Mesendoderm (in vitro differentiated cells): ENCODE measurements at regions not wholly inside any gene's neighbourhood (a gene's known extent, or its start where the extent isn't known, plus 50 kb on each side); places are given as distances from the start of the nearest gene placed in this dataset.
A peak's percentile ranks its signal among the peaks of the same experiment; 100 is the strongest.

ENCODE experiments used
- DNase-seq: peaks from one replicate; pipeline ENCODE4 v3.0.0; 2013
- H2AK5ac ChIP-seq: 2 replicates; pipeline ENCODE4 v1.6.1; 2013; ENCODE audit warnings: low read length, inconsistent platforms
- H2BK120ac ChIP-seq: 2 replicates; pipeline ENCODE4 v1.6.1; 2013; ENCODE audit warnings: low read depth, mild to moderate bottlenecking, low read length, moderate library complexity, mixed read lengths
- H2BK15ac ChIP-seq: replicated peaks from 2 replicates; pipeline ENCODE4 v1.6.1; 2013; ENCODE audit warnings: low read depth, mild to moderate bottlenecking, moderate library complexity
- H2BK5ac ChIP-seq: 2 replicates; pipeline ENCODE4 v1.6.1; 2013; ENCODE audit warnings: low read length, inconsistent platforms
- H3K18ac ChIP-seq: 2 replicates; pipeline ENCODE4 v1.6.1; 2013; ENCODE audit warnings: mild to moderate bottlenecking, low read length, mixed read lengths
- H3K23ac ChIP-seq: one replicate; pipeline ENCODE4 v1.6.1; 2013; ENCODE audit warnings: low read length
- H3K27ac ChIP-seq: 2 replicates; pipeline ENCODE4 v1.5.1; 2013; ENCODE audit warnings: low read depth, mild to moderate bottlenecking, inconsistent platforms, low read length, moderate library complexity
- H3K27me3 ChIP-seq: 2 replicates; pipeline ENCODE4 v1.6.1; 2013; ENCODE audit warnings: low read length, control low read depth, mild to moderate bottlenecking, inconsistent platforms; ENCODE audit not compliant: insufficient read depth, poor library complexity
- H3K36me3 ChIP-seq: 2 replicates; pipeline ENCODE4 v1.6.1; 2013; ENCODE audit warnings: low read length, inconsistent platforms; ENCODE audit not compliant: control insufficient read depth, insufficient read depth
- H3K4ac ChIP-seq: one replicate; pipeline ENCODE4 v1.6.1; 2013; ENCODE audit warnings: low read depth, mild to moderate bottlenecking, low read length, moderate library complexity
- H3K4me1 ChIP-seq: 2 replicates; pipeline ENCODE4 v1.6.1; 2013; ENCODE audit warnings: low read depth, low read length, inconsistent platforms; ENCODE audit not compliant: control insufficient read depth
- H3K4me2 ChIP-seq: 2 replicates; pipeline ENCODE4 v1.6.1; 2013; ENCODE audit warnings: low read length
- H3K4me3 ChIP-seq: 2 replicates; pipeline ENCODE4 v1.5.1; 2013; ENCODE audit warnings: mild to moderate bottlenecking, low read length
- H3K56ac ChIP-seq: one replicate; pipeline ENCODE4 v1.6.1; 2013; ENCODE audit warnings: low read length
- H3K79me1 ChIP-seq: 2 replicates; pipeline ENCODE4 v1.6.1; 2013; ENCODE audit warnings: low read length, inconsistent platforms
- H3K79me2 ChIP-seq: 2 replicates; pipeline ENCODE4 v1.6.1; 2013; ENCODE audit warnings: mild to moderate bottlenecking, low read length; ENCODE audit not compliant: control insufficient read depth, insufficient read depth
- H3K9ac ChIP-seq: 2 replicates; pipeline ENCODE4 v1.6.1; 2013; ENCODE audit warnings: low read length, inconsistent platforms
- H4K5ac ChIP-seq: one replicate; pipeline ENCODE4 v1.6.1; 2013; ENCODE audit warnings: low read length
- H4K8ac ChIP-seq: one replicate; pipeline ENCODE4 v1.6.1; 2013; ENCODE audit warnings: low read depth, mild to moderate bottlenecking, control low read depth, low read length, moderate library complexity
- WGBS: extraction: QIAGEN DNeasy Blood & Tissue Kit; methylation state at CpG from one replicate; pipeline ENCODE4 v1.1.7; 2013; ENCODE audit warnings: low lambda C conversion rate, missing lambda C conversion rate; ENCODE audit not compliant: insufficient coverage; ENCODE audit errors: extremely low coverage; 5-methylcytosine and 5-hydroxymethylcytosine counted together

GRCh38 chr1:55534565-55535121 lies 319.5 kb upstream of the USP24 start:
- no peak overlapping the region for H4K5ac ChIP-seq
- WGBS, result no CpG with 5 or more reads among the region's 3 CpGs

GRCh38 chr1:55531644-55532043 lies 316.5 kb upstream of the USP24 start:
- H2BK5ac ChIP-seq, result no peak overlapping the region

More at GRCh38 chr1:55534565-55535121, 319.5 kb upstream of the USP24 start:
- no peak overlapping the region for H3K23ac ChIP-seq
- no peaks in the 10 kb centered on the region for H3K36me3 ChIP-seq
- no peak overlapping the region for H2AK5ac ChIP-seq
- no peak overlapping the region for H3K4me3 ChIP-seq
- DNase-seq, result no peak
- H2BK15ac ChIP-seq, result no peak overlapping the region
- no peak overlapping the region for H3K4ac ChIP-seq
- no peak overlapping the region for H3K27ac ChIP-seq
- no peak overlapping the region for H3K9ac ChIP-seq
- H3K18ac ChIP-seq, result no peak overlapping the region
- no peaks in the 10 kb centered on the region for H3K27me3 ChIP-seq
- no peaks in the 10 kb centered on the region for H3K4me1 ChIP-seq
- H3K79me2 ChIP-seq, result no peaks in the 10 kb centered on the region
- no peak overlapping the region for H2BK120ac ChIP-seq
- no peak overlapping the region for H3K56ac ChIP-seq
- H2BK5ac ChIP-seq, result no peak overlapping the region
- no peak overlapping the region for H4K8ac ChIP-seq
- no peak overlapping the region for H3K4me2 ChIP-seq
- H3K79me1 ChIP-seq, result no peaks in the 10 kb centered on the region

GRCh38 chr1:55530749-55531478 lies 315.8 kb upstream of the USP24 start:
- Histone ChIP-seq H3K4ac (no peak overlapping the region), H4K5ac (no peak overlapping the region), H3K23ac (no peak overlapping the region), H3K4me3 (no peak overlapping the region), H3K79me2 (no peaks in the 10 kb centered on the region), H4K8ac (no peak overlapping the region), H3K56ac (no peak overlapping the region), H2BK5ac (no peak overlapping the region), H3K4me1 (no peaks in the 10 kb centered on the region), H3K4me2 (no peak overlapping the region), H3K27ac (no peak overlapping the region), H3K79me1 (no peaks in the 10 kb centered on the region), H3K9ac (no peak overlapping the region), H3K36me3 (no peaks in the 10 kb centered on the region), H2BK15ac (no peak overlapping the region), H3K18ac (no peak overlapping the region), H3K27me3 (no peaks in the 10 kb centered on the region), H2BK120ac (no peak overlapping the region), H2AK5ac (no peak overlapping the region)
- no peak for DNase-seq
- WGBS, result no CpG with 5 or more reads among the region's 3 CpGs

More at GRCh38 chr1:55531644-55532043, 316.5 kb upstream of the USP24 start:
- H3K4ac ChIP-seq, result no peak overlapping the region
- H3K4me3 ChIP-seq, result no peak overlapping the region
- no peaks in the 10 kb centered on the region for H3K36me3 ChIP-seq
- H3K27ac ChIP-seq, result no peak overlapping the region
- no peaks in the 10 kb centered on the region for H3K79me2 ChIP-seq
- H4K8ac ChIP-seq, result no peak overlapping the region
- H3K4me2 ChIP-seq, result no peak overlapping the region
- no peak overlapping the region for H3K56ac ChIP-seq
- no peak overlapping the region for H2BK120ac ChIP-seq
- no peak overlapping the region for H2BK15ac ChIP-seq
- H4K5ac ChIP-seq, result no peak overlapping the region
- H2AK5ac ChIP-seq, result no peak overlapping the region
- no peak overlapping the region for H3K23ac ChIP-seq
- no peaks in the 10 kb centered on the region for H3K79me1 ChIP-seq
- no peak for DNase-seq
- no peak overlapping the region for H3K18ac ChIP-seq
- no peak overlapping the region for H3K9ac ChIP-seq
- no peaks in the 10 kb centered on the region for H3K4me1 ChIP-seq
- H3K27me3 ChIP-seq, result no peaks in the 10 kb centered on the region

GRCh38 chr1:55529017-55529416 lies 313.9 kb upstream of the USP24 start:
- Histone ChIP-seq H3K4me2 (no peak overlapping the region), H3K56ac (no peak overlapping the region), H3K4ac (no peak overlapping the region), H3K4me3 (no peak overlapping the region), H3K79me2 (no peaks in the 10 kb centered on the region), H3K79me1 (no peaks in the 10 kb centered on the region), H2AK5ac (no peak overlapping the region), H3K27me3 (no peaks in the 10 kb centered on the region), H2BK15ac (no peak overlapping the region), H3K9ac (no peak overlapping the region), H4K5ac (no peak overlapping the region), H3K4me1 (no peaks in the 10 kb centered on the region), H3K36me3 (no peaks in the 10 kb centered on the region), H3K23ac (no peak overlapping the region), H2BK120ac (no peak overlapping the region), H3K27ac (no peak overlapping the region), H3K18ac (no peak overlapping the region), H2BK5ac (no peak overlapping the region), H4K8ac (no peak overlapping the region)
- WGBS, result no CpG with 5 or more reads among the region's 4 CpGs
- no peak for DNase-seq

GRCh38 chr1:55527831-55528230 lies 312.7 kb upstream of the USP24 start:
- Histone ChIP-seq H3K36me3 (no peaks in the 10 kb centered on the region), H2AK5ac (no peak overlapping the region), H4K8ac (no peak overlapping the region), H2BK5ac (no peak overlapping the region), H3K56ac (no peak overlapping the region), H3K9ac (no peak overlapping the region), H2BK15ac (no peak overlapping the region), H3K4me3 (no peak overlapping the region), H3K79me2 (no peaks in the 10 kb centered on the region), H3K27ac (no peak overlapping the region), H3K4me1 (no peaks in the 10 kb centered on the region), H4K5ac (no peak overlapping the region), H3K79me1 (no peaks in the 10 kb centered on the region), H3K27me3 (no peaks in the 10 kb centered on the region), H3K4ac (no peak overlapping the region), H3K4me2 (no peak overlapping the region), H3K23ac (no peak overlapping the region), H2BK120ac (no peak overlapping the region), H3K18ac (no peak overlapping the region)
- no CpG with 5 or more reads among the region's 1 CpG for WGBS
- no peak for DNase-seq

GRCh38 chr1:55526716-55527115 lies 311.6 kb upstream of the USP24 start:
- H3K36me3 ChIP-seq, result no peaks in the 10 kb centered on the region
- H4K8ac ChIP-seq, result no peak overlapping the region
- no peak overlapping the region for H3K4ac ChIP-seq
- H4K5ac ChIP-seq, result no peak overlapping the region
- no peak overlapping the region for H3K27ac ChIP-seq
- no peak overlapping the region for H2BK5ac ChIP-seq
- no peak overlapping the region for H2BK120ac ChIP-seq
- H3K18ac ChIP-seq, result no peak overlapping the region
- no peaks in the 10 kb centered on the region for H3K79me2 ChIP-seq
- no peak overlapping the region for H3K4me3 ChIP-seq
- H2AK5ac ChIP-seq, result no peak overlapping the region
- H2BK15ac ChIP-seq, result no peak overlapping the region
- no peak overlapping the region for H3K56ac ChIP-seq
- no peaks in the 10 kb centered on the region for H3K27me3 ChIP-seq
- no peak overlapping the region for H3K9ac ChIP-seq
- DNase-seq, result peak; percentile 2
- no peaks in the 10 kb centered on the region for H3K79me1 ChIP-seq
- no peaks in the 10 kb centered on the region for H3K4me1 ChIP-seq
- no CpG with 5 or more reads among the region's 3 CpGs for whole genome bisulfite sequencing
- no peak overlapping the region for H3K23ac ChIP-seq
- no peak overlapping the region for H3K4me2 ChIP-seq
